GM23248 (cell line): ENCODE measurements at regions not wholly inside any gene's neighbourhood (a gene's known extent, or its start where the extent isn't known, plus 50 kb on each side); places are given as distances from the start of the nearest gene placed in this dataset.

Source experiments
- EZH2 ChIP-seq: fragments of 200-600 bp; sonication (generic); IDR thresholded peaks from 2 replicates; pipeline ENCODE4 v1.6.1; 2018; ENCODE audit warnings: antibody characterized with exemption, mild to moderate bottlenecking; ENCODE audit not compliant: insufficient read depth, poor library complexity, severe bottlenecking
- EZH2phosphoT487 ChIP-seq: fragments of 200-600 bp; sonication (generic); IDR thresholded peaks from 2 replicates; pipeline ENCODE4 v1.6.1; 2018; ENCODE audit warnings: antibody characterized with exemption, moderate library complexity, mild to moderate bottlenecking, low read depth; ENCODE audit not compliant: insufficient read depth

DNA sequence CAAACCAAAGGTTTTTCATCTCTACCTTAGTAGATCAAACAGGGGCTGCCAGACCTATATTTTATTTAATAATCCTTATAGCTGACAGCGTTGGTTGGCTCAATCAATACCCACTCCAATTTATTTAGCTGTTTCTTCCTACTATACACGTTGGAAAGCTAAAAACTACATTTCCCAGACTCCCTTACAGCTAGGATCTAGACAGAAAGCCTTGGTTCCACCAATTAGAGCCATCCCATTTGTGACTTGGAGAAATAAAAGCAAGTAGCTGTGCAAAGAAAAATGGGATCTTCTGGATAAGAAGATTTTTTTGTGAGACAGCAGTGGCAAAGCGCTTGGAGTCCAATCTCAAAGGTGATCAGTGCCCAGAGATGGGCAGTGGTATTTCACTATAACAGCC is 331.3 kb upstream of the MEIS1 start:
- TF ChIP-seq EZH2phosphoT487 (no peak), EZH2 (no peak)
